Gastrocnemius medialis (tissue), 4 donors: ENCODE measurements at regions not wholly inside any gene's neighbourhood (a gene's known extent, or its start where the extent isn't known, plus 50 kb on each side); places are given as distances from the start of the nearest gene placed in this dataset.

Experiments
- CTCF ChIP-seq, 5 experiments: fragments of 450-650 bp in 3 of 5; fragments of 200-600 bp in 2 of 5; sonication (generic) in 2 of 5; IDR thresholded peaks in 4 of 5; conservative IDR thresholded peaks in 1 of 5; 1 replicate in 4 of 5; 2 replicates in 1 of 5; pipeline ENCODE4 v1.5.1; 2016 to 2019; ENCODE audit warnings: antibody characterized with exemption in 5 of 5, mild to moderate bottlenecking in 3 of 5, moderate library complexity in 3 of 5
- POLR2A ChIP-seq, 2 donors: fragments of 450-650 bp; IDR thresholded peaks; one replicate each; pipeline ENCODE4 v1.6.1; 2017; ENCODE audit warnings: antibody characterized with exemption in 2 of 2, mild to moderate bottlenecking in 2 of 2, moderate library complexity in 2 of 2

GRCh38 chr6:144935181-144935580 lies 650.0 kb downstream of the UTRN start:
- no peak for TF ChIP-seq POLR2A (IDR thresholded peaks at IDR 0.05)
- TF ChIP-seq CTCF (IDR thresholded peaks at IDR 0.05 in 4 of 5, conservative IDR thresholded peaks at IDR 0.05 in 1 of 5), result no peak
